Karpas-422 (cell line): ENCODE measurements at regions not wholly inside any gene's neighbourhood (a gene's known extent, or its start where the extent isn't known, plus 50 kb on each side); places are given as distances from the start of the nearest gene placed in this dataset.

Experiments
- DNase-seq: peaks from one replicate; pipeline ENCODE4 v3.0.0-alpha.2; 2015
- H2AFZ ChIP-seq: fragments of 200-600 bp; sonication (generic); 2 replicates; pipeline ENCODE4 v1.6.1; 2014; ENCODE audit warnings: antibody characterized with exemption, low read length, mixed read lengths
- H3K27ac ChIP-seq: fragments of 200-600 bp; sonication (generic); 2 replicates; pipeline ENCODE4 v1.5.1; 2014; ENCODE audit warnings: mild to moderate bottlenecking, low read length, moderate library complexity
- H3K27me3 ChIP-seq: fragments of 200-600 bp; sonication (generic); 2 replicates; pipeline ENCODE4 v1.6.1; 2014; ENCODE audit warnings: low read length, mixed read lengths
- H3K36me3 ChIP-seq: fragments of 200-600 bp; sonication (generic); 2 replicates; pipeline ENCODE4 v1.6.1; 2014; ENCODE audit warnings: low read length, mixed read lengths; ENCODE audit not compliant: insufficient read depth
- H3K4me1 ChIP-seq: fragments of 200-600 bp; sonication (generic); 2 replicates; pipeline ENCODE4 v1.6.1; 2014; ENCODE audit warnings: mild to moderate bottlenecking, low read length, mixed read lengths
- H3K4me2 ChIP-seq: fragments of 200-600 bp; sonication (generic); 2 replicates; pipeline ENCODE4 v1.6.1; 2014; ENCODE audit warnings: low read length, low read depth, mild to moderate bottlenecking; ENCODE audit not compliant: poor library complexity, severe bottlenecking
- H3K4me3 ChIP-seq: fragments of 200-600 bp; sonication (generic); 2 replicates; pipeline ENCODE4 v1.5.1; 2014; ENCODE audit warnings: mild to moderate bottlenecking, antibody characterized with exemption, low read length, mixed read lengths
- H3K79me2 ChIP-seq: fragments of 200-600 bp; sonication (generic); 2 replicates; pipeline ENCODE4 v1.6.1; 2014; ENCODE audit warnings: mild to moderate bottlenecking, low read length, mixed read lengths
- H3K9ac ChIP-seq: fragments of 200-600 bp; sonication (generic); 2 replicates; pipeline ENCODE4 v1.6.0; 2014; ENCODE audit warnings: low read length
- H3K9me2 ChIP-seq: fragments of 200-600 bp; sonication (generic), shearing (Covaris generic); replicated peaks from 2 replicates; pipeline ENCODE4 v1.6.0; 2014; ENCODE audit warnings: mild to moderate bottlenecking, low read length, moderate library complexity; ENCODE audit not compliant: insufficient read depth
- H3K9me3 ChIP-seq: fragments of 300-700, 200-600 bp; sonication (generic); 2 replicates; pipeline ENCODE4 v1.6.1; 2014; ENCODE audit warnings: low read length, mixed read lengths
- H4K20me1 ChIP-seq: fragments of 200-600 bp; sonication (generic); 2 replicates; pipeline ENCODE4 v1.6.1; 2014; ENCODE audit warnings: mild to moderate bottlenecking, antibody characterized with exemption, low read length, low read depth; ENCODE audit not compliant: insufficient read depth

DNA sequence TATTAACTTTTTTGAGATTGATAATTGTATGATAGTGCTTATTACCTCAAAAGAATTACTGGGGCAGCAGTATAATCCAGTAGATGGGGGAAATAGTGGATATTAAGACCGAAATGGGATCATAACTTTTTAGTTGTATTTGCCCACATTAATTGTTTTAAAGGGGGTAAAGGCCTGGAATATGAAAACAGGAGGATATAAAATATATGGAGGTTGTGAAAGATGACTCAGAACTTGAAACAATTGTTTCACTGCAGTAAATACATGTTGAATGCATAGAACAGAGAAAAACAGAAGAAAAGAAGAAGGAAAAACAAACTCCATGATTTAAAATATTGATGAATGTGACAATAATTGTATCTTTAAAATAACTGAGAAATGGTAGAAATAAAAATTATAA, 94.1 kb upstream of the VPREB1 start:
- no peak overlapping the region for H3K27ac ChIP-seq
- no peaks in the 10 kb centered on the region for H3K79me2 ChIP-seq
- no peak overlapping the region for H2AFZ ChIP-seq
- H3K9me2 ChIP-seq, result no peaks in the 10 kb centered on the region
- no peaks in the 10 kb centered on the region for H3K27me3 ChIP-seq
- H4K20me1 ChIP-seq, result no peaks in the 10 kb centered on the region
- no peak overlapping the region for H3K4me2 ChIP-seq
- no peaks in the 10 kb centered on the region for H3K36me3 ChIP-seq
- H3K4me1 ChIP-seq, result peaks cover 21% of the 10 kb centered on the region
- no peak for DNase-seq
- no peak overlapping the region for H3K9ac ChIP-seq
- H3K9me3 ChIP-seq, result no peaks in the 10 kb centered on the region
- H3K4me3 ChIP-seq, result no peak overlapping the region

DNA sequence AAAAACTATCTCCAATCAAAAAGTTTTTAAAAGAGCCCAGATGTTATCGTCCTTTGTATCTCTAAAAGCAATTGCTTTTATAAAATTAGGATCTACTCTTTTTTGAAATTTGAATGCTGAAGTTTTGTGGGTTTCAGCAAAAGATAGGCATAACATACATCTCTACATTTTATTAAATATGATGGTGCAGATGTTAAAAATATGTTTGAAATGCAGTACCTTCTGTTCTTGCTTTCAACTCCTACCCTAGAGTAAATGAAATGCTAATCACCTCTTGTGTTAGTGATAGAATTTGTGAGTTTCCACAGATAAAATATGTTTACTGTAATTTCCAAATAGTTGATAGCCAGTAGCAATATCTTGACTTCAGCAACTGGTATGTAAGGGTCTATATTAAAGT, 95.7 kb upstream of the VPREB1 start:
- no peaks in the 10 kb centered on the region for H3K27me3 ChIP-seq
- no peak overlapping the region for H3K4me3 ChIP-seq
- DNase-seq, result no peak

GRCh38 chr22:22144858-22145257, 99.7 kb upstream of the VPREB1 start:
- no peak overlapping the region for H2AFZ ChIP-seq
- H3K9me2 ChIP-seq, result no peaks in the 10 kb centered on the region
- DNase-seq, result no peak
- no peaks in the 10 kb centered on the region for H4K20me1 ChIP-seq
- H3K36me3 ChIP-seq, result no peaks in the 10 kb centered on the region
- no peak overlapping the region for H3K4me3 ChIP-seq
- H3K9me3 ChIP-seq, result no peaks in the 10 kb centered on the region
- no peaks in the 10 kb centered on the region for H3K79me2 ChIP-seq
- no peak overlapping the region for H3K4me2 ChIP-seq
- peaks cover 20% of the 10 kb centered on the region for H3K4me1 ChIP-seq
- H3K27ac ChIP-seq, result no peak overlapping the region
- H3K9ac ChIP-seq, result no peak overlapping the region
- H3K27me3 ChIP-seq, result no peaks in the 10 kb centered on the region

More for the DNA sequence above, 95.7 kb upstream of the VPREB1 start:
- Histone ChIP-seq H3K9me3 (no peaks in the 10 kb centered on the region), H4K20me1 (no peaks in the 10 kb centered on the region), H3K4me1 (peaks cover 14% of the 10 kb centered on the region), H3K27ac (no peak overlapping the region), H2AFZ (no peak overlapping the region), H3K9ac (no peak overlapping the region), H3K9me2 (no peaks in the 10 kb centered on the region), H3K79me2 (no peaks in the 10 kb centered on the region), H3K4me2 (no peak overlapping the region), H3K36me3 (no peaks in the 10 kb centered on the region)

DNA sequence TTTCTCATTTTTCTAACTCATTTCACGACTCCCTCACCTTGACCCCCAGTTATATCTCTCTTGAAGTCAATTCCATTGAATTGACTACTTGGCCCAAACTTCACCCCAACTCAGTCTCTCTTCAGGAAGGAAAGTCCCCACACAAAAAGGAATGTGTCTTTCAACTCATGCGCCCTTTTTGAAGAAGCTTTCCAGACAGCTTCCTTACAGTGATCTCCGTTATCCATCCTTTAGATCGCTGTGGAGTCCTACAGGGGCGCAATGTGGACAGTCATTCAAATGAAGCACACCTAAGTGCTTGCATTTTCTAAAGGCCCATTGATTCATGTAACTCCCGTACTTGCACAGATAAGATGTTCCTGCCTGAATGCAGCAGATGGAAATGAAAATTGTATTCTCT, 101.1 kb upstream of the VPREB1 start:
- Histone ChIP-seq H3K4me2 (no peak overlapping the region), H3K27me3 (no peaks in the 10 kb centered on the region), H3K9me3 (no peaks in the 10 kb centered on the region), H3K4me1 (peaks cover 27% of the 10 kb centered on the region), H4K20me1 (no peaks in the 10 kb centered on the region), H3K27ac (no peak overlapping the region), H3K4me3 (no peak overlapping the region), H3K9me2 (no peaks in the 10 kb centered on the region), H3K79me2 (no peaks in the 10 kb centered on the region), H3K36me3 (no peaks in the 10 kb centered on the region), H3K9ac (no peak overlapping the region), H2AFZ (no peak overlapping the region)
- no peak for DNase-seq

GRCh38 chr22:22142661-22143060, 101.9 kb upstream of the VPREB1 start:
- no peak overlapping the region for H2AFZ ChIP-seq
- H3K36me3 ChIP-seq, result no peaks in the 10 kb centered on the region
- H3K4me2 ChIP-seq, result no peak overlapping the region

DNA sequence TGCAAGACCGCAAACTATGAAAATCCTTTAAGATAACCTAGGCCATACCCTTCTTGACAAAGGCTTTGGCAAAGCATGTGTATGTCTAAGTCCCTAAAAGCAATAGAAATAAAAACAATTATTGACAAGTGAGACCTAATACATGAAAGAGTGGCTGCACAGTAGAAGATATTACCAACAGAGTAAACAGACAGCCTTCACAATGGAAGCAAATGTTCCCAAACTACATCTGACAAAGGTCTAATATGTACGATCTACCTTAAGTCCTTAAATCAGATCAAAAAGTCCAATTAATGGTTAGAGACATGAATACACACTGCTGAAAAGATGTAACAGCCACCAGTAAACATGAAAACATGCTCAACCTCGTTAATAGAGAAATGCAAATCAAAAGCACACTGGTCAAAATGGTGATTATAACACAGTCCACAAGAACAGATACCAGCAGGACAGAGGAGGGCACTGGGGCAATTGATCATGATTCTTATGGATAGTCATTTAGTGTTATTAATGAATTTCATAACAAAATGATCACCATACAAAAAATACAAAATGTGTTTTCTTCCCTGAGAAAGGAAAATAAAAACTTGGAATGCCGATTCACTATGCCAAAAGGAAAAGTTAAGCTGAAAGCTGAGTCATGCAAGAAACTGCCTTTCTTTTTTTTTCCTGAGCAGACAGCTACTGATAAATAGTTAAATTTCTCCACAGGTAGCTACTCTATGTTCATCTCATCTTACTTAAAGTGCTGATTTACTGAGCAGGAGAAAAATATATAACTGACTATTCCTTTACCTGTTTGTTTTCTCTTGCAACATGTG, 102.6 kb upstream of the VPREB1 start:
- no peaks in the 10 kb centered on the region for H3K79me2 ChIP-seq
- H3K27me3 ChIP-seq, result no peaks in the 10 kb centered on the region
- no peak overlapping the region for H3K4me2 ChIP-seq
- H2AFZ ChIP-seq, result no peak overlapping the region
- DNase-seq, result no peak
- H3K4me1 ChIP-seq, result peaks cover 25% of the 10 kb centered on the region
- no peak overlapping the region for H3K9ac ChIP-seq
- no peak overlapping the region for H3K4me3 ChIP-seq
- no peaks in the 10 kb centered on the region for H3K36me3 ChIP-seq
- H3K27ac ChIP-seq, result no peak overlapping the region
- H3K9me2 ChIP-seq, result no peaks in the 10 kb centered on the region
- H3K9me3 ChIP-seq, result no peaks in the 10 kb centered on the region
- no peaks in the 10 kb centered on the region for H4K20me1 ChIP-seq

More at GRCh38 chr22:22142661-22143060, 101.9 kb upstream of the VPREB1 start:
- H3K27ac ChIP-seq, result no peak overlapping the region
- no peaks in the 10 kb centered on the region for H3K9me2 ChIP-seq
- H3K4me1 ChIP-seq, result peaks cover 25% of the 10 kb centered on the region
- no peaks in the 10 kb centered on the region for H3K27me3 ChIP-seq
- no peak overlapping the region for H3K4me3 ChIP-seq
- H4K20me1 ChIP-seq, result no peaks in the 10 kb centered on the region
- no peak for DNase-seq
- no peaks in the 10 kb centered on the region for H3K9me3 ChIP-seq
- no peak overlapping the region for H3K9ac ChIP-seq
- H3K79me2 ChIP-seq, result no peaks in the 10 kb centered on the region

DNA sequence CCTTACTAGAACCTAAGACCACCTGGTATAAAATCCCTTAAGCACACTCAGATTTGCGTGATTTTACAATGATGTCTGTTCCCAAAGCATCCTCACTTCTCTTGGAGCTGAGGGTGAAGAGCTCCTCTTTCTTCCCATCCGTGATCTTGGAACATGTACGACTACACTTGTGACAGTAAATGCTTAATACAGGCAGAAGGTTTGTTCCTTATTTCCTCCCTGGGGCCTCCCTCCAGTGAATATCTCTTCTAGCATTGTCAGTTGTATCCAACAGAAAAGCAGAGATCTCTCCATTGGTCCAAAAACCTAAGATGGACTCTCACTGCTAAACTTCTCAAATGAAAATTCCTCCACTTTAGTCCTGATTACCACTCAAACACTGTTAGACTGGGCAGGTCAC, 103.6 kb upstream of the VPREB1 start:
- no peaks in the 10 kb centered on the region for H3K9me3 ChIP-seq
- no peak overlapping the region for H3K27ac ChIP-seq
- H3K27me3 ChIP-seq, result no peaks in the 10 kb centered on the region
- H3K79me2 ChIP-seq, result no peaks in the 10 kb centered on the region
- H3K4me2 ChIP-seq, result no peak overlapping the region
- no peak overlapping the region for H3K4me3 ChIP-seq
- no peaks in the 10 kb centered on the region for H3K36me3 ChIP-seq
- no peaks in the 10 kb centered on the region for H4K20me1 ChIP-seq
- H3K9ac ChIP-seq, result no peak overlapping the region
- peaks cover 25% of the 10 kb centered on the region for H3K4me1 ChIP-seq
- H2AFZ ChIP-seq, result no peak overlapping the region
- DNase-seq, result no peak
- H3K9me2 ChIP-seq, result no peaks in the 10 kb centered on the region

DNA sequence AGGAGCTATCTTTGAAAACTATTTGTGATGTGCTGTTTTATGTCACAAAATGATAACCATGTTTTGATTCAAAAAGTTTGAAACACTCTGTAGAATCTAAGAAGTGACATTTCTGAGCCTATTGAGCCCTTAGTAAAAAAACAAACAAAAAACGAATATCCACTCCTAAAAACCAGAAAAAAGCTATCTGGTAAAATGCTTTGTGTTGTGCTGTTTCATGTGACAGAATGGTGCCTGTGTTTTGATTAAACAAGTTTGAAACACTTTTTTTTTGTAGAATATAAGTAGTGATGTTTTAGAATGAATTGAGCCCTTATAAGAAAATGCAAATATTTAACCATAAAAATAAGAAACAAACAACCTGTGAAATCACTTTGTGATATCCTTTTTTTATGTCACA, 105.2 kb upstream of the VPREB1 start:
- DNase-seq, result no peak
- Histone ChIP-seq H3K4me2 (no peak overlapping the region), H2AFZ (no peak overlapping the region), H3K4me1 (peaks cover 17% of the 10 kb centered on the region), H3K27ac (no peak overlapping the region), H3K36me3 (no peaks in the 10 kb centered on the region), H3K4me3 (no peak overlapping the region), H3K9me2 (no peaks in the 10 kb centered on the region), H3K27me3 (no peaks in the 10 kb centered on the region), H3K9ac (no peak overlapping the region), H3K79me2 (no peaks in the 10 kb centered on the region), H3K9me3 (no peaks in the 10 kb centered on the region), H4K20me1 (no peaks in the 10 kb centered on the region)
